Smooth muscle cell (in vitro differentiated cells): ENCODE measurements at regions not wholly inside any gene's neighbourhood (a gene's known extent, or its start where the extent isn't known, plus 50 kb on each side); places are given as distances from the start of the nearest gene placed in this dataset.

Experiments
- DNase-seq: peaks from one replicate; lab custom pipeline; 2025; ENCODE audit not compliant: unreplicated experiment; lab: John Stamatoyannopoulos, UW
- H2AFZ ChIP-seq: fragments of 200-600 bp; sonication (generic); 2 replicates; pipeline ENCODE4 v1.6.0; 2016; ENCODE audit warnings: antibody characterized with exemption, low read depth, mild to moderate bottlenecking
- H3F3A ChIP-seq: fragments of 200-600 bp; sonication (generic); 2 replicates; pipeline ENCODE4 v1.6.0; 2017; ENCODE audit warnings: antibody characterized with exemption, low read depth
- H3K27ac ChIP-seq: fragments of 200-600 bp; sonication (generic); 2 replicates; pipeline ENCODE4 v1.5.1; 2016; ENCODE audit warnings: low read depth, mild to moderate bottlenecking
- H3K27me3 ChIP-seq: fragments of 200-600 bp; sonication (generic); 2 replicates; pipeline ENCODE4 v1.6.1; 2016; ENCODE audit warnings: low read depth, mild to moderate bottlenecking
- H3K36me3 ChIP-seq: fragments of 200-600 bp; sonication (generic); 2 replicates; pipeline ENCODE4 v1.5.1; 2016; ENCODE audit warnings: low read depth
- H3K4me1 ChIP-seq: fragments of 200-600 bp; sonication (generic); 2 replicates; pipeline ENCODE4 v1.5.1; 2016; ENCODE audit warnings: low read depth
- H3K4me2 ChIP-seq: fragments of 200-600 bp; sonication (generic); 2 replicates; pipeline ENCODE4 v1.6.0; 2016; ENCODE audit warnings: mild to moderate bottlenecking
- H3K4me3 ChIP-seq: fragments of 200-600 bp; sonication (generic); 2 replicates; pipeline ENCODE4 v1.5.1; 2016; ENCODE audit warnings: mild to moderate bottlenecking
- H3K79me2 ChIP-seq: fragments of 200-600 bp; sonication (generic); 2 replicates; pipeline ENCODE4 v1.6.0; 2016; ENCODE audit warnings: low read depth, mild to moderate bottlenecking
- H3K9ac ChIP-seq: fragments of 200-600 bp; sonication (generic); 2 replicates; pipeline ENCODE4 v1.6.0; 2016; ENCODE audit warnings: low read depth
- H3K9me3 ChIP-seq: fragments of 200-600 bp; sonication (generic); replicated peaks from 2 replicates; pipeline ENCODE4 v1.5.1; 2016; ENCODE audit warnings: low read depth
- H4K20me1 ChIP-seq: fragments of 200-600 bp; sonication (generic); 2 replicates; pipeline ENCODE4 v1.6.0; 2016; ENCODE audit warnings: low read depth
- WGBS: methylation state at CpG from one replicate; pipeline ENCODE4 v1.1.7; 2016; ENCODE audit warnings: low lambda C conversion rate; 5-methylcytosine and 5-hydroxymethylcytosine counted together
- TF ChIP-seq, protein P1 (sequence below): fragments of 200-600 bp; sonication (generic); IDR thresholded peaks from 2 replicates; pipeline ENCODE4 v1.5.1; 2017; ENCODE audit warnings: borderline replicate concordance, mild to moderate bottlenecking, antibody characterized with exemption; ENCODE audit not compliant: insufficient read depth, poor library complexity, severe bottlenecking

GRCh38 chr19:31181535-31181934, 167.7 kb downstream of the TSHZ3 start:
- Histone ChIP-seq H3K27me3 (no peaks in the 10 kb centered on the region), H3K27ac (no peak overlapping the region), H3F3A (no peaks in the 10 kb centered on the region), H3K9ac (no peak overlapping the region), H3K4me1 (no peaks in the 10 kb centered on the region), H3K79me2 (no peaks in the 10 kb centered on the region), H3K9me3 (no peaks in the 10 kb centered on the region), H3K36me3 (no peaks in the 10 kb centered on the region), H3K4me3 (no peak overlapping the region), H4K20me1 (no peaks in the 10 kb centered on the region), H3K4me2 (no peak overlapping the region), H2AFZ (no peak overlapping the region)
- TF ChIP-seq, protein P1, sequence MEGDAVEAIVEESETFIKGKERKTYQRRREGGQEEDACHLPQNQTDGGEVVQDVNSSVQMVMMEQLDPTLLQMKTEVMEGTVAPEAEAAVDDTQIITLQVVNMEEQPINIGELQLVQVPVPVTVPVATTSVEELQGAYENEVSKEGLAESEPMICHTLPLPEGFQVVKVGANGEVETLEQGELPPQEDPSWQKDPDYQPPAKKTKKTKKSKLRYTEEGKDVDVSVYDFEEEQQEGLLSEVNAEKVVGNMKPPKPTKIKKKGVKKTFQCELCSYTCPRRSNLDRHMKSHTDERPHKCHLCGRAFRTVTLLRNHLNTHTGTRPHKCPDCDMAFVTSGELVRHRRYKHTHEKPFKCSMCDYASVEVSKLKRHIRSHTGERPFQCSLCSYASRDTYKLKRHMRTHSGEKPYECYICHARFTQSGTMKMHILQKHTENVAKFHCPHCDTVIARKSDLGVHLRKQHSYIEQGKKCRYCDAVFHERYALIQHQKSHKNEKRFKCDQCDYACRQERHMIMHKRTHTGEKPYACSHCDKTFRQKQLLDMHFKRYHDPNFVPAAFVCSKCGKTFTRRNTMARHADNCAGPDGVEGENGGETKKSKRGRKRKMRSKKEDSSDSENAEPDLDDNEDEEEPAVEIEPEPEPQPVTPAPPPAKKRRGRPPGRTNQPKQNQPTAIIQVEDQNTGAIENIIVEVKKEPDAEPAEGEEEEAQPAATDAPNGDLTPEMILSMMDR, result no peak
- DNase-seq, result no peak
- WGBS, result 94% methylated on average over 2 of the region's 2 CpGs

GRCh38 chr19:31180907-31181306, 168.3 kb downstream of the TSHZ3 start:
- no peak overlapping the region for H3K4me3 ChIP-seq
- no peak overlapping the region for H3K27ac ChIP-seq
- TF ChIP-seq, protein P1, result no peak
- no peak overlapping the region for H2AFZ ChIP-seq
- no peaks in the 10 kb centered on the region for H3K36me3 ChIP-seq
- DNase-seq, result no peak
- no peaks in the 10 kb centered on the region for H3K9me3 ChIP-seq
- H3K27me3 ChIP-seq, result no peaks in the 10 kb centered on the region
- H3K79me2 ChIP-seq, result no peaks in the 10 kb centered on the region
- H3F3A ChIP-seq, result no peaks in the 10 kb centered on the region
- no peaks in the 10 kb centered on the region for H3K4me1 ChIP-seq
- 48% methylated on average over 2 of the region's 2 CpGs for WGBS
- no peaks in the 10 kb centered on the region for H4K20me1 ChIP-seq
- no peak overlapping the region for H3K9ac ChIP-seq
- no peak overlapping the region for H3K4me2 ChIP-seq

DNA sequence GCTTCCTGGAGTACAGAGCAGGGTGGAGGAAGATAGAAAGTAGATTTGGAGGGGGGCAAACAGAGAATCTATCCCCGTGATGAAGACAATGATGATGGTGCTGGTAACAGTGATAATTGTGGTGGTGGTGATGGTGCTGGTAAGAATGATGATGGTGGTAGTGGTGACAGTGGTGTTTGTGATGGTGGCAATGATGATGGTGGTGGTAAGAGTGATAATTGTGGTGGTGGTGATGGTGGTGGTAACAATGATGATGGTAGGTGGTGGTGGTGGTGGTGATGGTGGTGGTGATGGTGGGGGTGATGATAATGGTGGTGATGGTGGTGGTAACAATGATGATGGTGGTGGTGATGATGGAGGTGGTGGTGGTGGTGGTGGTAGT, 169.8 kb downstream of the TSHZ3 start:
- no peak overlapping the region for H3K4me2 ChIP-seq
- no peaks in the 10 kb centered on the region for H4K20me1 ChIP-seq
- WGBS, result 98% methylated on average over 1 of the region's 1 CpG
- DNase-seq, result no peak
- H3K9me3 ChIP-seq, result no peaks in the 10 kb centered on the region
- TF ChIP-seq, protein P1, result no peak
- no peaks in the 10 kb centered on the region for H3F3A ChIP-seq
- no peak overlapping the region for H3K4me3 ChIP-seq
- H3K27me3 ChIP-seq, result no peaks in the 10 kb centered on the region
- H3K36me3 ChIP-seq, result no peaks in the 10 kb centered on the region
- H3K27ac ChIP-seq, result no peak overlapping the region
- no peak overlapping the region for H3K9ac ChIP-seq
- H3K79me2 ChIP-seq, result no peaks in the 10 kb centered on the region
- H3K4me1 ChIP-seq, result no peaks in the 10 kb centered on the region
- no peak overlapping the region for H2AFZ ChIP-seq

DNA sequence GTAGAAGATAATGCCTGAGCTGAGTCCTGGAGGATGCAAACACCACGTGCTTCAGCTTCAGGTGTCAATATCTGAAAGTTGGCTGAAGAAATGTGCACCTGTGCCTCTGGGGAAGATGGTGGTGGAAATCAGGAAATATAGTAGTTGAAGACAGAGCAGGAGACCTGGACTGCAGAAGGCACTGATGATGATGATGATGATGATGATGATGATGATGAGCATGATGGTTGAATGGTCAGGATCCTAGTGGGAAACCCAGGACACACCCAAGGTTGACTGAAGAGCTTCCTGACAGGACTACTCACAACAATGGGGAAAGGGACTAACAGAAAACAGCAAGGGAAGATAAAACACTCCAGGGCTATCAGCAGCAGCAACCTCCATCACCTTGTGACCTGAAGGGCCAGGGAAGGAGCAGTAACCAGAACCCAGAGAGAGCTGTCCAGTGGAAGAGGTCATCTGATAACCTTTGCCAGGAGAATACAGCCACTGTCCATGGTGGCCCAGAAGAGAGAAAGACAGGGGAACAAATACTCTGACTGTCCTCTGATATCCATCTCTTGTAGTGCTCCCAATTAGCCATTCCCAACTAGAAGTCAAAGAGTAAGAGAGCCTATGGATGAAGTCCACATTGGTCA, 170.3 kb downstream of the TSHZ3 start:
- no peak overlapping the region for H2AFZ ChIP-seq
- no peaks in the 10 kb centered on the region for H3K9me3 ChIP-seq
- 82% methylated on average over 1 of the region's 1 CpG for WGBS
- H3K27ac ChIP-seq, result no peak overlapping the region
- no peak overlapping the region for H3K9ac ChIP-seq
- no peaks in the 10 kb centered on the region for H3F3A ChIP-seq
- no peaks in the 10 kb centered on the region for H3K36me3 ChIP-seq
- H3K79me2 ChIP-seq, result no peaks in the 10 kb centered on the region
- no peaks in the 10 kb centered on the region for H4K20me1 ChIP-seq
- no peak overlapping the region for H3K4me2 ChIP-seq
- no peak overlapping the region for H3K4me3 ChIP-seq
- TF ChIP-seq, protein P1, result no peak
- DNase-seq, result no peak
- no peaks in the 10 kb centered on the region for H3K4me1 ChIP-seq
- H3K27me3 ChIP-seq, result no peaks in the 10 kb centered on the region
